ENCODE measurements at regions not wholly inside any gene's neighbourhood (a gene's known extent, or its start where the extent isn't known, plus 50 kb on each side); places are given as distances from the start of the nearest gene placed in this dataset.

- TF ChIP-seq SMC3 (IDR thresholded peaks at IDR 0.05; ENCODE audit: low read depth, low read length) (no peak), MEF2A (IDR thresholded peaks at IDR 0.05; ENCODE audit: borderline replicate concordance, low read depth) (no peak), RFX5 (IDR thresholded peaks at IDR 0.05; ENCODE audit: low read length) (no peak), REST (IDR thresholded peaks at IDR 0.05; ENCODE audit: low read depth, low read length) (no peak), TAF1 (IDR thresholded peaks at IDR 0.05; ENCODE audit: borderline replicate concordance, low read depth, low read length) (no peak), SIN3A (IDR thresholded peaks at IDR 0.05; ENCODE audit: borderline replicate concordance, low read depth, low read length) (no peak), ZBTB33 (IDR thresholded peaks at IDR 0.05; ENCODE audit: borderline replicate concordance, low read depth) (no peak), EP300 (IDR thresholded peaks at IDR 0.05; ENCODE audit: borderline replicate concordance in 1 of 2, low read depth in 1 of 2, low read length in 1 of 2) (peak in 1 of 2 experiments; percentile 96; a peak in 2 of 4 replicates), EZH2phosphoT487 (IDR thresholded peaks at IDR 0.05; ENCODE audit: borderline replicate concordance, low read depth) (no peak), YY1 (IDR thresholded peaks at IDR 0.05; ENCODE audit: low read depth) (no peak), MAX (IDR thresholded peaks at IDR 0.05; ENCODE audit: low read depth) (no peak), FOXM1 (IDR thresholded peaks at IDR 0.05; ENCODE audit: low read depth) (no peak), GABPA (IDR thresholded peaks at IDR 0.05; ENCODE audit: low read depth) (no peak)
- TF ChIP-seq, protein P1, sequence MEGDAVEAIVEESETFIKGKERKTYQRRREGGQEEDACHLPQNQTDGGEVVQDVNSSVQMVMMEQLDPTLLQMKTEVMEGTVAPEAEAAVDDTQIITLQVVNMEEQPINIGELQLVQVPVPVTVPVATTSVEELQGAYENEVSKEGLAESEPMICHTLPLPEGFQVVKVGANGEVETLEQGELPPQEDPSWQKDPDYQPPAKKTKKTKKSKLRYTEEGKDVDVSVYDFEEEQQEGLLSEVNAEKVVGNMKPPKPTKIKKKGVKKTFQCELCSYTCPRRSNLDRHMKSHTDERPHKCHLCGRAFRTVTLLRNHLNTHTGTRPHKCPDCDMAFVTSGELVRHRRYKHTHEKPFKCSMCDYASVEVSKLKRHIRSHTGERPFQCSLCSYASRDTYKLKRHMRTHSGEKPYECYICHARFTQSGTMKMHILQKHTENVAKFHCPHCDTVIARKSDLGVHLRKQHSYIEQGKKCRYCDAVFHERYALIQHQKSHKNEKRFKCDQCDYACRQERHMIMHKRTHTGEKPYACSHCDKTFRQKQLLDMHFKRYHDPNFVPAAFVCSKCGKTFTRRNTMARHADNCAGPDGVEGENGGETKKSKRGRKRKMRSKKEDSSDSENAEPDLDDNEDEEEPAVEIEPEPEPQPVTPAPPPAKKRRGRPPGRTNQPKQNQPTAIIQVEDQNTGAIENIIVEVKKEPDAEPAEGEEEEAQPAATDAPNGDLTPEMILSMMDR (IDR thresholded peaks at IDR 0.05) = no peak
Measured at GRCh38 chr2:76295762-76296161, 585.0 kb upstream of the GCFC2 start.
